ENCODE measurements at regions not wholly inside any gene's neighbourhood (a gene's known extent, or its start where the extent isn't known, plus 50 kb on each side); places are given as distances from the start of the nearest gene placed in this dataset.

DNA sequence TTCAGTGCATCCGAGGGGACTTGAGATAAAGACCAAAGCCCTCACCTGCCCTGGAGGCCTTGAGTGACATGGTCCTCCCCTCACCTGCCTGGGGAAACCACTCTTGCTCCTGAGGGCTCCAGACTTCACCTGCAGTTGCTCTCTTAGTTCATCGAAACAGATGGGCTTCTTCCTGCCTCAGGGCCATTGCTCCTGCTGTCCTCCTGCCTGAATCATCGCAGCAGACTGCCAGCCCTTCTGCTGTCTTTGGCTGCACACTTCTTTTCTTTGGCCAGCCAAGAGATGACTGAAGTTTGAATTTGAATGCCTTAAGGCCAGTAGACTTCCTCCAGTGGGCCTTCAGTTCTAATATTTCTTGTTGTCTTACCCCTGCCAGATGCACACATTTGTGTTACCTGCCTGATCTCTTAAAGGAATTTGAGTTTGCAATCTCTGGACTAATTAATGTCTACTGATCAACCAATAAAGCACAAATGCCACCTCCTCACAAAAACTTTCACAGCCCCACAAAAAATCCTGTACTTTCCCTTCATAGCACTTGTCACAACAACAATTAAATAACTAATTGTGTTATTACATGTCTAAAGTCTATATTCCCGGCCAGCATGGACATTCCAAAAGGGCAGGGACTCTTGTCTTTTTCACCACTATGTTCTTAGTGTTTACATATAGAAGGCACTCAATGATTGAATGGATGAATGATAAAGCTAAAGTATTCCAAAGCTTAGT, 56.7 kb upstream of the SGK1 start:
- no peak for DNase-seq

DNA sequence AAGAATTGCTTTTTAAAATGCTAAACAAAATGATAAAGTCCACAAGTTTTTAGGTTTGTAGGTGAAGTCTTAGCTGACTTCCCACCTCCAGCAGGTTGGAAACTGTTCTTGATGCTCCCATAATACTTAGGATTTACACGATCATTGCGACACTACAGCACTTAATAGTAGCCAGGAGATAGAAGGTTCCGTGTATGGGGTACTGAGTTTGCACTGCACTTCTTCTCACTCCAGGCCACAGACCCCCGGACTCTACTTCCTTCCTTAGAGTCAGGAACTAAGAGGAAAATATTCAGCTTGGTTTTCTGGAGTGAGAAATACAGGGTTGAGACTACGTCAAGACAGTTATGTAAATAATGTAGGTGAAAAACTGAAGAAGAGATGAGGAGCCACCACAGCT, 56.1 kb upstream of the SGK1 start:
- no peak for DNase-seq

DNA sequence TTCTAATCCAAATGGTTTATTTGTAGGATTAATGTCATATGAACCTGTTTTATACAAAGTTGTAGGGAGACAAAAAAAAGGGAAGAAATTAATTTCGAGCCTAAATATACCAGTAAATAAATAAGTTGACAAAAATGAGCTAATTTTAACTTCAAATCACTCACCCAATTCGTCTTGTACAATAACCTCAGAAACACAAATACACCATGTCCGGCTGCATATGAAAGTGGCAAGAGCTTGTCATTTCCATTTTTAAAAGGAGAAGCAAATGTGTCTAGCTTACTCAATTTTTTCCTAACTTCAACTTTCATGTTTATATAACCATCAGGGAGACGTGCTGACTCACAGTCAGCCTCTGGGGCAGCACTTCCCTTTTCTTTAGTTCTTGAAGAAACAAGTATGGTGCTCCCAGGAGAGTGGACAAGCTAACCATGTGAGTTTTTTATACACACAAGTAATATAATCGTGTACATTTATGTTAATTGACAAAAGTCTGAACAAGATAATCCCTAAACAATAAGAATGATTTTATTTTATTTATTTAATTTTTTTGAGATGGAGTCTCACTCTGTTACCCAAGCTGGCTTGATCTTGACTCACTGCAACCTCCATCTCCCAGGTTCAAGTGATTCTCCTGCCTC, 55.5 kb upstream of the SGK1 start:
- peak; percentile 39 for DNase-seq

DNA sequence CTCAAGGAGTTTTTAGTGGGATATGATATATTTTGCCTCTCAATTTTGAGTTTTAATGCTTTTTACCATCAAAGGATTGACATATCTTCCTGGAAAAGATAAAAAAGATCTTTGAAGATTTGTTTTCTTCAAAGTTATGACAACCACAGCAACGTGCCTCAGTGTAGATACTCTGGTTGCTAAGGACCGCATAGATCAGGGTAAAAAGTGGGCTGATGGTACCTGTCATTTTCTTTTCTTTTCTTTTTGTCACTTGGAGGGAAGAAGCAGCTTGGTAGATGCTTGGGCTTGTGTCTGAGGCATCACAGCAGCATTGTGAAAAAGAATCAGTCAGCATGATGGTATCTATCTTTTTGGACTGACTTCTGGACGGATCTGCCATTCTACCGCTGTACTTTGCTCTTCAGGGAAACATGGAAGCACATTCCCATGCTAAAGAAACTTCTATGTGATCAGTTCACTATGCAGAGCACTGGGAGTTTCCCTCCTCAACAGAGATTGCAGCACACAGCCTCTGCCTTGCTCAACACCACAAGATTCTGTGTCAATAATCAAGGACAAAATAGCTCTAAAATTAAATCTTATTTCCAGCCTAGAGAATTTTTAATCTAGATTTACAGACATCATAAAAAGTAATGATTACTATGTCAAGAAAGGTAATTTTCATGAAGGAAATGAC, 54.8 kb upstream of the SGK1 start:
- DNase-seq, result no peak

DNA sequence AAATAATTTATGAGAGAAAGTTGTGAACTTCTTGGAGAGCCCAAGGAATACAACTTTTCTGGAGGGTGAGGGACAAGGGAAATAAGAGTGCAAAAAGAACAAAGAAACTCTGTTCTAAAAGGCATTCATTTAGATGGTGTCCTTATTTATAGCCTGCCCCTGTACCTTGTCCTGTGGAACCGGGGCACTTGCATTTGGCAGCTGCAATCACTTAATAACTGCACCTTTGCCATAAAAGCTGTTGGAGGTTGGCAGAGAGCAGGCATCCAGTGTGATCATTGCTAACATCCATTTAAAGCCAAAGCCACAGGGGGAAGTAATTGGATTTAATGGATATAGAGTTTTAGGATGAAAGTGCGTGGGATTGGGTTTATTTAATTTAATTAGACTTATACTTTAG, 50.8 kb upstream of the SGK1 start:
- no peak for DNase-seq

All from midbrain (tissue), 1 donor.